ENCODE measurements at regions not wholly inside any gene's neighbourhood (a gene's known extent, or its start where the extent isn't known, plus 50 kb on each side); places are given as distances from the start of the nearest gene placed in this dataset.
A peak's percentile ranks its signal among the peaks of the same experiment; 100 is the strongest.

DNA sequence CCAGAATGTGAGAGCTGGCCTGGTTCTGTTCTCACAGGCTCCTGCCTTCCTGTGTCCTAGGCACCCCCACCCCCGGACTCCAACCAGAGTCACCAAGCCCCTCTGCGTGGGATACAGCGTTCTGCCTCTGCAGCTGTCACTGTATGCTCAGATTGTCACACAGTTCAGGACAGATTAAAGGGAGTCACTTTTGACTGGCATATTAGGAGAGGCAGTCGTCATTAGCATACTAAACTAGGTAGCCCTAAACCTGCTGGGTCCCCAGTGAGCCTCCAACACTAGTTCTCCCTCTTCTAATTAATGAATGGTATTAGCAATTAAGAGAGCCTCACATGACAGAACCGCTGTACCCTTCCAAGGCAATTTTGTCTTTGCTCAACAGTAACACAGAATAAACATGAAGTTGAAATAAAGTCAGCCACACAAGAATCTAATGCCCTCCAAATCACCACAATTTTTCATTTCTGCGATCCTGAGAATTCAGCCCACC, 340.2 kb downstream of the CMPK2 start:
- peaks cover 35% of the 10 kb centered on the region for H3K4me1 Mint-ChIP-seq (ENCODE audit: unreplicated experiment)
- TF ChIP-seq, protein P1, sequence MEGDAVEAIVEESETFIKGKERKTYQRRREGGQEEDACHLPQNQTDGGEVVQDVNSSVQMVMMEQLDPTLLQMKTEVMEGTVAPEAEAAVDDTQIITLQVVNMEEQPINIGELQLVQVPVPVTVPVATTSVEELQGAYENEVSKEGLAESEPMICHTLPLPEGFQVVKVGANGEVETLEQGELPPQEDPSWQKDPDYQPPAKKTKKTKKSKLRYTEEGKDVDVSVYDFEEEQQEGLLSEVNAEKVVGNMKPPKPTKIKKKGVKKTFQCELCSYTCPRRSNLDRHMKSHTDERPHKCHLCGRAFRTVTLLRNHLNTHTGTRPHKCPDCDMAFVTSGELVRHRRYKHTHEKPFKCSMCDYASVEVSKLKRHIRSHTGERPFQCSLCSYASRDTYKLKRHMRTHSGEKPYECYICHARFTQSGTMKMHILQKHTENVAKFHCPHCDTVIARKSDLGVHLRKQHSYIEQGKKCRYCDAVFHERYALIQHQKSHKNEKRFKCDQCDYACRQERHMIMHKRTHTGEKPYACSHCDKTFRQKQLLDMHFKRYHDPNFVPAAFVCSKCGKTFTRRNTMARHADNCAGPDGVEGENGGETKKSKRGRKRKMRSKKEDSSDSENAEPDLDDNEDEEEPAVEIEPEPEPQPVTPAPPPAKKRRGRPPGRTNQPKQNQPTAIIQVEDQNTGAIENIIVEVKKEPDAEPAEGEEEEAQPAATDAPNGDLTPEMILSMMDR (conservative IDR thresholded peaks at IDR 0.05), result no peak
- peak overlapping the region; percentile 62 for H3K27ac Mint-ChIP-seq

DNA sequence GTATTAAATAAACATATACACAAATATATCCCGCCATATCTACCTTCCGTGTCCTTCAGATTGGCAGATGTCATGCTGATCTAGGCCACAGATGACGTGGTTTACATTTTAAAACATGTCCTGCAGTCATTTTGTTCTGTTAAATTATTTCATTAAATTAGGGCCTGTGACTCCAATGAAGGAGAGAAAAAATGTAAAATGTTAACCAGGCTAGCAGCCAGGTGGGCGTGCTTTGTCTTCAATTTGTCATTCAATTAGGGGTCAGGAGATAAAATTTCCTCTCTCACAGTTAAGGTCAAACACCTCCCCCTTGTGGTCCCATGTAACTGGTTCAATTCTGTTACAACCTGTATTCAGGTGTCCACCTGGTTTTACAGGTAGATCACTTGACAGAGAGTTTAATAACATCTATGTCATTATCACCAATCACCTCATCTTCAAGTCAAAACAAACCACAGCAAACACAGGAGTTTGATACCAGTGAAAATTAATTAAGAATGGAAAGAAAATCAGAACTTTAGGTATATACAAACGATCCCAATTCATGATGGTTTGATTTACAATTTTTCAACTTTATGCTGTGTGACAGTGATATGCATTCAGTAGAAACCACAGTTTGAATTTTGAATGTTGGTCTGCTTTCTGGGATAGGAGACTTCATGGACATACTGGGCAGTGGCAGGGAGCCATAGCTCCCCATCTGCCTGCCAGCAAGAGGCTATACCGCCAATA, 339.4 kb downstream of the CMPK2 start:
- peak overlapping the region; percentile 51 for H3K4me3 Mint-ChIP-seq
- H3K27ac Mint-ChIP-seq, result no peak overlapping the region
- DNase-seq (ENCODE audit: extremely low spot score, unreplicated experiment), result no peak

More for the DNA sequence above, 340.2 kb downstream of the CMPK2 start:
- H3K9me3 Mint-ChIP-seq, result peaks cover 5% of the 10 kb centered on the region
- DNase-seq (ENCODE audit: extremely low spot score, unreplicated experiment), result no peak
- no peaks in the 10 kb centered on the region for H3K36me3 Mint-ChIP-seq
- peaks cover 3% of the 10 kb centered on the region for H3K27me3 Mint-ChIP-seq
- no peak overlapping the region for H3K4me3 Mint-ChIP-seq

DNA sequence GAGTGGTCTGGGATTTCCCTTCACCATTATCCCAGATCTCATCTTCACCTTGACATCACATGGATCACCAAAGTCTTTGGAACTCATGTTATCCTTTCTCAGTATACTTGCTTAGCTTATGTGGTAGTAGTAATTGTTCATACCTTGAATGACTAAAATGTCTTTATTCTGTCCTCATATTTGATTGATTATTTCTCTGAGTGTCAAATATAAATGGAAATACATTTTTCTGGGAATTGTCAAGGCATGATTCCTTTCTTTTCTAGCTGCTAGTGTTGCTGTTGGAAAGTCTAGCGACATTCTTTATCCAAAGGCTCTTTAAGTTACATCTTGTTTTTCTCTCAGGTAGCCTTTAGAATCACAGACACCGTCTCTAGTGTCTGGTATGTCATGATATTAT, 334.4 kb downstream of the CMPK2 start:
- H3K27ac Mint-ChIP-seq, result no peak overlapping the region
- TF ChIP-seq, protein P1 (conservative IDR thresholded peaks at IDR 0.05), result no peak

More for the DNA sequence above, 339.4 kb downstream of the CMPK2 start:
- peaks cover 5% of the 10 kb centered on the region for H3K9me3 Mint-ChIP-seq
- peaks cover 7% of the 10 kb centered on the region for H3K36me3 Mint-ChIP-seq
- TF ChIP-seq, protein P1 (conservative IDR thresholded peaks at IDR 0.05), result peak; percentile 83
- peaks cover 35% of the 10 kb centered on the region for H3K4me1 Mint-ChIP-seq (ENCODE audit: unreplicated experiment)
- peaks cover 6% of the 10 kb centered on the region for H3K27me3 Mint-ChIP-seq

DNA sequence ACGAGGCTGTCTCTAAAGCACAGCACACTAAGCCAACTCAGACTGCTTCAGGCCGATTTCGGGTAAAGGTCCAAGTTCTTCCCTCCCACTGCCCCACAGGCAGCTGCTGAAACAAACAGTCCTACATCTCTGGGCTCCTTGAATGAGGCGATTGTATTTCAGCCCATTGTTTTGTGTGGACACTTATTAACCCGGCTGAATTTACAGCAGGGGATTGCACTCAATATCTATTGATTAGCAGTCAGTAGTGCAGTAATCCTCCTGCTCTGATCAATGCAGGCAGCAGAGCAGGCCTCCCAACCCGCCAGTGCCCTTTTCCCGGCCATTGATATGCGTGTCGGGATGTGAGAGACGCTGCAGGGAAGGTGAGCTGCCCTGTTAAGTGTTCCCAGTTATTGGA, 330.1 kb downstream of the CMPK2 start:
- Mint-ChIP-seq H3K9me3 (peaks cover 4% of the 10 kb centered on the region), H3K27ac (no peak overlapping the region), H3K27me3 (peaks cover 3% of the 10 kb centered on the region), H3K4me3 (peak overlapping the region; percentile 2), H3K4me1 (ENCODE audit: unreplicated experiment) (peaks cover 24% of the 10 kb centered on the region), H3K36me3 (peaks cover 7% of the 10 kb centered on the region)
- TF ChIP-seq, protein P1 (conservative IDR thresholded peaks at IDR 0.05), result no peak
- no peak for DNase-seq (ENCODE audit: extremely low spot score, unreplicated experiment)

More for the DNA sequence above, 334.4 kb downstream of the CMPK2 start:
- Mint-ChIP-seq H3K9me3 (peaks cover 10% of the 10 kb centered on the region), H3K4me3 (no peak overlapping the region), H3K36me3 (peaks cover 7% of the 10 kb centered on the region), H3K27me3 (peaks cover 3% of the 10 kb centered on the region), H3K4me1 (ENCODE audit: unreplicated experiment) (peaks cover 25% of the 10 kb centered on the region)
- no peak for DNase-seq (ENCODE audit: extremely low spot score, unreplicated experiment)

DNA sequence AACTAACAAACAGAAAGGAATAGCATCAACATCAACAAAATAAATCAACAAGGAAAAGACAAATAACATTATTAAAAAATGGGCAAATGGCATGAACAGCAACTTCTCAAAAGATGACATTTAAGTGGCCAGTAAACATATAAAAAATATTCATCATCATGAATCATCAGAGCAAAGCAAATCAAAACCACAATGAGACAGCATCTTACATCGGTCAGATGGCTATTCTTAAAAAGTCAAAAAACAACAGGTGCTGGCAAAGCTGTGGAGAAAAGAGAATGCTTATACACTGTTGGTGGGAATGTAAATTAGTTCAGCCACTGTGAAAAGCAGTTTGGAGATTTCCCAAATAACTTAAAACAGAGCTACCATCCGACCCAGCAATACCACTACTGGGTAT, 327.1 kb downstream of the CMPK2 start:
- Mint-ChIP-seq H3K4me3 (no peak overlapping the region), H3K4me1 (ENCODE audit: unreplicated experiment) (peaks cover 20% of the 10 kb centered on the region), H3K27ac (no peak overlapping the region), H3K9me3 (no peaks in the 10 kb centered on the region), H3K36me3 (no peaks in the 10 kb centered on the region), H3K27me3 (no peaks in the 10 kb centered on the region)
- TF ChIP-seq, protein P1 (conservative IDR thresholded peaks at IDR 0.05), result no peak
- DNase-seq (ENCODE audit: extremely low spot score, unreplicated experiment), result no peak

Measured in type B pancreatic cell (in vitro differentiated cells).